Endodermal cell (in vitro differentiated cells): ENCODE measurements at regions not wholly inside any gene's neighbourhood (a gene's known extent, or its start where the extent isn't known, plus 50 kb on each side); places are given as distances from the start of the nearest gene placed in this dataset.

Source experiments
- DNase-seq: peaks from one replicate; pipeline ENCODE4 v3.0.0-alpha.2; 2017
- H3K27ac ChIP-seq: 2 replicates; pipeline ENCODE4 v1.5.1; 2013; ENCODE audit warnings: mild to moderate bottlenecking, low read depth, low read length, moderate library complexity
- H3K27me3 ChIP-seq: 2 replicates; pipeline ENCODE4 v1.6.1; 2013; ENCODE audit warnings: mild to moderate bottlenecking, low read length, moderate library complexity; ENCODE audit not compliant: insufficient read depth, control insufficient read depth, poor library complexity, severe bottlenecking
- H3K36me3 ChIP-seq: 2 replicates; pipeline ENCODE4 v1.7.0; 2013; ENCODE audit warnings: mild to moderate bottlenecking, low read length, moderate library complexity; ENCODE audit not compliant: control insufficient read depth, insufficient read depth
- H3K4me1 ChIP-seq: one replicate; pipeline ENCODE4 v1.7.0; 2013; ENCODE audit warnings: low read length; ENCODE audit not compliant: control insufficient read depth, insufficient read depth
- H3K4me3 ChIP-seq: 2 replicates; pipeline ENCODE4 v1.5.1; 2013; ENCODE audit warnings: mild to moderate bottlenecking, low read length, moderate library complexity
- H3K9ac ChIP-seq: 2 replicates; pipeline ENCODE4 v1.6.1; 2013; ENCODE audit warnings: mild to moderate bottlenecking, low read length, moderate library complexity; ENCODE audit not compliant: poor library complexity, severe bottlenecking; ENCODE audit errors: extremely low read depth
- H3K9me3 ChIP-seq: 2 replicates; pipeline ENCODE4 v1.6.1; 2013; ENCODE audit warnings: mild to moderate bottlenecking, low read length, moderate library complexity; ENCODE audit not compliant: control insufficient read depth
- H3K27ac Mint-ChIP-seq: 2 replicates; pipeline ENCODE4 v1.8.0; 2020; ENCODE audit warnings: mixed read lengths
- H3K27me3 Mint-ChIP-seq: 2 replicates; pipeline ENCODE4 v1.8.0; 2021; ENCODE audit warnings: mild to moderate bottlenecking, mixed read lengths; ENCODE audit not compliant: insufficient read depth
- H3K36me3 Mint-ChIP-seq: 2 replicates; pipeline ENCODE4 v1.8.0; 2020; ENCODE audit warnings: low read depth, mixed read lengths
- H3K4me1 Mint-ChIP-seq: 2 replicates; pipeline ENCODE4 v1.8.0; 2020; ENCODE audit warnings: mixed read lengths
- H3K4me3 Mint-ChIP-seq: 2 replicates; pipeline ENCODE4 v1.8.0; 2020; ENCODE audit warnings: mild to moderate bottlenecking, moderate library complexity, mixed read lengths
- H3K9me3 Mint-ChIP-seq: 2 replicates; pipeline ENCODE4 v1.8.0; 2020; ENCODE audit warnings: mild to moderate bottlenecking, mixed read lengths
- WGBS, 2 experiments: methylation state at CpG; one replicate each; pipeline versions ENCODE4 v1.1.5 to v1.1.7; 2013; ENCODE audit warnings: missing lambda C conversion rate in 2 of 2, mixed read lengths in 1 of 2; ENCODE audit not compliant: insufficient coverage in 1 of 2, insufficient read length in 1 of 2; 5-methylcytosine and 5-hydroxymethylcytosine counted together
- TF ChIP-seq, protein P1 (sequence below): fragments of 200-600 bp; sonication (generic); conservative IDR thresholded peaks from 2 replicates; pipeline ENCODE4 v1.5.0; 2021; ENCODE audit warnings: antibody characterized with exemption, mild to moderate bottlenecking

- no peak overlapping the region for H3K27ac Mint-ChIP-seq
- Histone ChIP-seq H3K27ac (no peak overlapping the region), H3K9me3 (peaks cover 6% of the 10 kb centered on the region), H3K27me3 (no peaks in the 10 kb centered on the region), H3K36me3 (no peaks in the 10 kb centered on the region), H3K9ac (no peak overlapping the region), H3K4me3 (no peak overlapping the region), H3K4me1 (no peaks in the 10 kb centered on the region)
- H3K4me3 Mint-ChIP-seq = no peak overlapping the region
- H3K4me1 Mint-ChIP-seq = no peaks in the 10 kb centered on the region
- whole genome bisulfite sequencing, 2 experiments = 88 to 93% methylated on average over 4 of the region's 4 CpGs
- peaks cover 2% of the 10 kb centered on the region for H3K9me3 Mint-ChIP-seq
- TF ChIP-seq, protein P1, sequence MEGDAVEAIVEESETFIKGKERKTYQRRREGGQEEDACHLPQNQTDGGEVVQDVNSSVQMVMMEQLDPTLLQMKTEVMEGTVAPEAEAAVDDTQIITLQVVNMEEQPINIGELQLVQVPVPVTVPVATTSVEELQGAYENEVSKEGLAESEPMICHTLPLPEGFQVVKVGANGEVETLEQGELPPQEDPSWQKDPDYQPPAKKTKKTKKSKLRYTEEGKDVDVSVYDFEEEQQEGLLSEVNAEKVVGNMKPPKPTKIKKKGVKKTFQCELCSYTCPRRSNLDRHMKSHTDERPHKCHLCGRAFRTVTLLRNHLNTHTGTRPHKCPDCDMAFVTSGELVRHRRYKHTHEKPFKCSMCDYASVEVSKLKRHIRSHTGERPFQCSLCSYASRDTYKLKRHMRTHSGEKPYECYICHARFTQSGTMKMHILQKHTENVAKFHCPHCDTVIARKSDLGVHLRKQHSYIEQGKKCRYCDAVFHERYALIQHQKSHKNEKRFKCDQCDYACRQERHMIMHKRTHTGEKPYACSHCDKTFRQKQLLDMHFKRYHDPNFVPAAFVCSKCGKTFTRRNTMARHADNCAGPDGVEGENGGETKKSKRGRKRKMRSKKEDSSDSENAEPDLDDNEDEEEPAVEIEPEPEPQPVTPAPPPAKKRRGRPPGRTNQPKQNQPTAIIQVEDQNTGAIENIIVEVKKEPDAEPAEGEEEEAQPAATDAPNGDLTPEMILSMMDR = no peak
- DNase-seq = no peak
- H3K27me3 Mint-ChIP-seq = no peaks in the 10 kb centered on the region
- no peaks in the 10 kb centered on the region for H3K36me3 Mint-ChIP-seq
Measured at GRCh38 chr12:63319936-63320633, 169.1 kb upstream of the AVPR1A start.

GRCh38 chr12:63319386-63319785 is 168.4 kb upstream of the AVPR1A start:
- H3K36me3 ChIP-seq = no peaks in the 10 kb centered on the region
- Mint-ChIP-seq H3K27ac (no peak overlapping the region), H3K4me1 (no peaks in the 10 kb centered on the region), H3K4me3 (no peak overlapping the region), H3K27me3 (no peaks in the 10 kb centered on the region), H3K36me3 (no peaks in the 10 kb centered on the region), H3K9me3 (peaks cover 2% of the 10 kb centered on the region)
- TF ChIP-seq, protein P1 = peak; percentile 65
- no peaks in the 10 kb centered on the region for H3K4me1 ChIP-seq
- no peak overlapping the region for H3K4me3 ChIP-seq
- no peak overlapping the region for H3K9ac ChIP-seq
- H3K27me3 ChIP-seq = no peaks in the 10 kb centered on the region
- DNase-seq = peak; percentile 74
- no peak overlapping the region for H3K27ac ChIP-seq
- peaks cover 5% of the 10 kb centered on the region for H3K9me3 ChIP-seq

DNA sequence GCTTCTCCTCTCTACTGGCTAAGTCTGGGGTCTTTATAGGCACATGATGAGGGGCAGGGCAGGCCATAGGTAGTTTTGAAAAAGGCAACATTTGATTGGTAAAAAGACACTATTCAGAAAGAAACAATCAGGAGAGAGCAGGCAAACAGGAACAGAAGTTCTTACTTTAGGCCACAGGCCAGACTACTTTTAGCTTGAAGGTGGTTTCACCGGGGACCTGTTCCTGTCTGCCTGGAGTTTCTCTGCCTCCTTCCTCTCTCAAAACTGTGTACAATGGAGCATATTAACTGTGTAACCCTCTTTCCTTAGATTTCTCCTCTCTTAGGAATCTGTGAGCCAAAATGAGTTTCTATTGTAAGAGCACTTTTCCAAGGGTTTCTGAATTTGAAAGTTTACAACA is 167.9 kb upstream of the AVPR1A start:
- WGBS, 2 experiments = 91 to 100% methylated on average over 1 of the region's 1 CpG
- no peak for DNase-seq
- Mint-ChIP-seq H3K9me3 (peaks cover 2% of the 10 kb centered on the region), H3K27me3 (no peaks in the 10 kb centered on the region), H3K4me3 (no peak overlapping the region), H3K36me3 (no peaks in the 10 kb centered on the region), H3K4me1 (no peaks in the 10 kb centered on the region), H3K27ac (no peak overlapping the region)
- no peaks in the 10 kb centered on the region for H3K36me3 ChIP-seq
- no peak overlapping the region for H3K4me3 ChIP-seq
- H3K9ac ChIP-seq = no peak overlapping the region
- H3K27ac ChIP-seq = no peak overlapping the region
- no peaks in the 10 kb centered on the region for H3K27me3 ChIP-seq
- no peaks in the 10 kb centered on the region for H3K4me1 ChIP-seq
- TF ChIP-seq, protein P1 = no peak
- peaks cover under 1% of the 10 kb centered on the region for H3K9me3 ChIP-seq
